Fibroblast of villous mesenchyme (primary cell): ENCODE measurements at regions not wholly inside any gene's neighbourhood (a gene's known extent, or its start where the extent isn't known, plus 50 kb on each side); places are given as distances from the start of the nearest gene placed in this dataset.

Experiments
- DNase-seq: peaks from one replicate; pipeline ENCODE4 v3.0.0-alpha.2; 2010; ENCODE audit warnings: low read depth
- H3K4me3 ChIP-seq: 2 replicates; pipeline ENCODE4 v1.5.1; 2011; ENCODE audit warnings: low read depth, mild to moderate bottlenecking, low read length
- CTCF ChIP-seq: IDR thresholded peaks from 2 replicates; pipeline ENCODE4 v1.5.1; 2012; ENCODE audit warnings: low read depth, mild to moderate bottlenecking, low read length; ENCODE audit not compliant: insufficient read depth

DNA sequence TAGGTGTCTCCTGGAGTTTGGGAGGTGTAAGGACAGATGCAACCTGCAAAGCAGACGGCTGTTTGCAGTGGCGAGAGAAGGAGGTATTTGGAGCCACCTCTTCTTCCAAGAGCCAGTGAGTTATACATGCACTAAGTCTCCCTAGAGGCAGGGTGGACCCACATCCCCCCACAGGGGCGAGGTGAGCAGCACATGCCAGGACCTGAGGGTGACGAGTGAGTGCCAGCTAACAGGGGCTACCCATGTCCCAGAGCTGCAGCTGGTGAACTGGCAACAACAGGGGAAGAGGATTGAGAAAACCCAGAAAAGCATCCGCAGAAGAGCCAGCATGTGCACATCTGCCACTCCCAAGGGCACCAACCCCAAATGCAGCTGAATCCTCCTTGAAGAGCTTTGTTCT, 95.1 kb downstream of the CD83 start:
- no peak for TF ChIP-seq CTCF
- H3K4me3 ChIP-seq = no peak overlapping the region

DNA sequence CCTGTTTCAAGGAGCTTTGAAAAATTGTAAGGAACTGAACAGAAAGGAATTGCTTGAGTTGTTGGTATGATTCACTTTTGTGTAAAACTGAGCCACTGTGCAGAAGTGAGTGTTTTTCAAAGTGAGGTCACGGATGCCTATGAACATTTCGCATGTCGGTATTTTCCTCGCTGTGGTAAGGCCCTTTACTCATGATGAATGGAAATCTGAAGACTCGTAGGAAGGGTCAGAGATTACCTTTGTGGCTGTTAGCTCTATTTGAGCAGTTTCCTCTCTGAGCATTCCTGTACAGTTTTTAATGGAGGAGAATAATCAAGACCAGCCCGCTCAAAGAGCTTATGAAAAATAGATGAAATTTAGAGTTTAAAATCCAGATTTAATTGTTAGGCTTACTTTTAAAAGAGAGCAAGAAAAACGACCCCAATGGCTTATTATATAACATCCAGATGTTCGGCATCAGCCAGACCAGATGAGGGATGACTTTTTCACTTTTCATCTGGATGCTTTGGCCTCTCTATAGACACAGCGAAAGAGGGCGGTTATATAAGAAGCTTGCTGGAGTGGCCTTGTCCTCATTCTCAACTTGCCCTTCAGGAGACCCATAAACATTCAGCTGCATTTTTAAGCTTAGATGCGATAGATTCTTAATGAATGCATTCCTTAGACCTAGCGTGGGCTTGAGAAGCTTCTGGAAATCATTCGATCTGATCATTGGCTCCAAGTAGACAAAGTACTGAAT, 99.5 kb downstream of the CD83 start:
- no peak overlapping the region for H3K4me3 ChIP-seq
- no peak for DNase-seq
- no peak for TF ChIP-seq CTCF

More for the DNA sequence above, 95.1 kb downstream of the CD83 start:
- no peak for DNase-seq

GRCh38 chr6:14217728-14218518, 100.4 kb downstream of the CD83 start:
- no peak for TF ChIP-seq CTCF
- no peak overlapping the region for H3K4me3 ChIP-seq
- DNase-seq = no peak

GRCh38 chr6:14218519-14218800, 100.9 kb downstream of the CD83 start:
- no peak for TF ChIP-seq CTCF
- H3K4me3 ChIP-seq = no peak overlapping the region
- no peak for DNase-seq

- no peak overlapping the region for H3K4me3 ChIP-seq
- DNase-seq = no peak
- TF ChIP-seq CTCF = no peak
Observed at GRCh38 chr6:14221564-14222279, 104.2 kb downstream of the CD83 start.

- no peak for DNase-seq
- no peak for TF ChIP-seq CTCF
- no peak overlapping the region for H3K4me3 ChIP-seq
Observed at GRCh38 chr6:14222956-14223355, 105.4 kb downstream of the CD83 start.
